ENCODE measurements at regions not wholly inside any gene's neighbourhood (a gene's known extent, or its start where the extent isn't known, plus 50 kb on each side); places are given as distances from the start of the nearest gene placed in this dataset.

GRCh38 chr17:11074451-11074850 lies 166.6 kb upstream of the SHISA6 start:
- TF ChIP-seq POLR2A (IDR thresholded peaks at IDR 0.05): no peak
- no peak for TF ChIP-seq CTCF (IDR thresholded peaks at IDR 0.05)
- TF ChIP-seq POLR2AphosphoS5 (IDR thresholded peaks at IDR 0.05): no peak
- no peak for TF ChIP-seq EP300 (IDR thresholded peaks at IDR 0.05; ENCODE audit: low read depth)

Data from transverse colon (tissue), 4 donors.